IMR-90 (cell line): ENCODE measurements at regions not wholly inside any gene's neighbourhood (a gene's known extent, or its start where the extent isn't known, plus 50 kb on each side); places are given as distances from the start of the nearest gene placed in this dataset.

ENCODE experiments used
- ATAC-seq: fragments of 200-7000 bp; cut with Tn5 transposase; 2 replicates; pipeline ENCODE4 v1.9.1; 2020; ENCODE audit warnings: low read depth, mild to moderate bottlenecking, moderate library complexity
- BruUV-seq: library from RNA; stranded (reverse); fragments of 400-500 nt; replicated peaks from 2 replicates; lab custom pipeline; 2021; lab: Mats Ljungman, UMichigan
- CTCF ChIA-PET: fragments of 300-600 bp; formaldehyde crosslinking; extraction: SDS; loops from one replicate; lab custom pipeline; 2021; ENCODE audit warnings: antibody characterized with exemption; lab: Yijun Ruan, JAX
- POLR2A ChIA-PET: fragments of 300-600 bp; sonication (Branson Sonifier 250); formaldehyde crosslinking; loops from one replicate; lab custom pipeline; 2022; ENCODE audit warnings: antibody characterized with exemption; ENCODE audit not compliant: unreplicated experiment; lab: Charles Lee
- DNase-seq: peaks from one replicate; pipeline ENCODE4 v3.0.0; 2013
- H2AFZ ChIP-seq: replicated peaks from 2 replicates; pipeline ENCODE3; 2013; ENCODE audit warnings: low read length, mild to moderate bottlenecking; ENCODE audit not compliant: poor library complexity
- H2AK5ac ChIP-seq: 2 replicates; pipeline ENCODE4 v1.6.1; 2013; ENCODE audit warnings: low read depth, low read length, inconsistent platforms
- H2AK9ac ChIP-seq: replicated peaks from 2 replicates; pipeline ENCODE3; 2013; ENCODE audit warnings: mild to moderate bottlenecking, low read depth, low read length, moderate library complexity; ENCODE audit not compliant: poor library complexity
- H2BK120ac ChIP-seq: 2 replicates; pipeline ENCODE4 v1.6.1; 2013; ENCODE audit warnings: low read depth, low read length, inconsistent platforms
- H2BK15ac ChIP-seq: 3 replicates; pipeline ENCODE4 v1.6.1; 2013; ENCODE audit warnings: low read depth, low read length, inconsistent platforms
- H2BK20ac ChIP-seq: 2 replicates; pipeline ENCODE4 v1.6.1; 2013; ENCODE audit warnings: low read depth, mild to moderate bottlenecking, inconsistent platforms, low read length, moderate library complexity
- H2BK5ac ChIP-seq: 2 replicates; pipeline ENCODE4 v1.6.1; 2013; ENCODE audit warnings: mild to moderate bottlenecking, low read depth, low read length, inconsistent platforms; ENCODE audit not compliant: poor library complexity, severe bottlenecking
- H3K14ac ChIP-seq: replicated peaks from 2 replicates; pipeline ENCODE4 v1.6.1; 2013; ENCODE audit warnings: low read depth, low read length, inconsistent platforms
- H3K18ac ChIP-seq: 2 replicates; pipeline ENCODE4 v1.6.1; 2013; ENCODE audit warnings: low read depth, low read length, control low read depth
- H3K23ac ChIP-seq: 2 replicates; pipeline ENCODE4 v1.6.1; 2013; ENCODE audit warnings: low read depth, low read length, inconsistent platforms
- H3K27ac ChIP-seq: 2 replicates; pipeline ENCODE4 v1.5.1; 2013; ENCODE audit warnings: mild to moderate bottlenecking, control low read depth, low read length; ENCODE audit not compliant: insufficient read depth
- H3K27me3 ChIP-seq: 2 replicates; pipeline ENCODE4 v1.6.1; 2013; ENCODE audit warnings: low read length; ENCODE audit not compliant: control insufficient read depth, insufficient read depth
- H3K36me3 ChIP-seq: 2 replicates; pipeline ENCODE4 v1.6.1; 2013; ENCODE audit warnings: low read length, mixed read lengths; ENCODE audit not compliant: control insufficient read depth, insufficient read depth
- H3K4ac ChIP-seq: 2 replicates; pipeline ENCODE4 v1.6.1; 2013; ENCODE audit warnings: low read depth, low read length, inconsistent platforms
- H3K4me1 ChIP-seq: 2 replicates; pipeline ENCODE4 v1.6.1; 2013; ENCODE audit warnings: low read length, mixed read lengths; ENCODE audit not compliant: control insufficient read depth, insufficient read depth
- H3K4me2 ChIP-seq: 2 replicates; pipeline ENCODE4 v1.6.1; 2013; ENCODE audit warnings: low read depth, mild to moderate bottlenecking, control low read depth, low read length, moderate library complexity
- H3K4me3 ChIP-seq: 2 replicates; pipeline ENCODE4 v1.5.1; 2013; ENCODE audit warnings: low read depth, mild to moderate bottlenecking, control low read depth, low read length, moderate library complexity; ENCODE audit not compliant: insufficient read depth
- H3K56ac ChIP-seq: 2 replicates; pipeline ENCODE4 v1.6.1; 2013; ENCODE audit warnings: low read length, inconsistent platforms; ENCODE audit not compliant: insufficient read depth; ENCODE audit errors: extremely low read depth
- H3K79me1 ChIP-seq, 2 experiments: 2 replicates each; pipeline ENCODE4 v1.6.1; 2013; ENCODE audit warnings: low read length in 2 of 2, inconsistent platforms in 1 of 2, low read depth in 1 of 2
- H3K9ac ChIP-seq: 2 replicates; pipeline ENCODE4 v1.6.1; 2013; ENCODE audit warnings: low read depth, low read length, control low read depth
- H3K9me1 ChIP-seq: 2 replicates; pipeline ENCODE4 v1.6.1; 2013; ENCODE audit warnings: low read length, inconsistent platforms; ENCODE audit not compliant: insufficient read depth
- H3K9me3 ChIP-seq: 2 replicates; pipeline ENCODE4 v1.6.1; 2013; ENCODE audit warnings: low read length; ENCODE audit not compliant: control insufficient read depth, insufficient read depth
- H4K20me1 ChIP-seq: 2 replicates; pipeline ENCODE4 v1.6.1; 2013; ENCODE audit warnings: low read length, inconsistent platforms; ENCODE audit not compliant: insufficient read depth
- H4K5ac ChIP-seq: 2 replicates; pipeline ENCODE4 v1.6.1; 2013; ENCODE audit warnings: mild to moderate bottlenecking, low read depth, low read length, control low read depth
- H4K8ac ChIP-seq, 2 experiments: 2 replicates each; pipeline ENCODE4 v1.6.1; 2013; ENCODE audit warnings: low read depth in 2 of 2, low read length in 2 of 2, control low read depth in 1 of 2, inconsistent platforms in 1 of 2
- H4K91ac ChIP-seq: 2 replicates; pipeline ENCODE4 v1.6.1; 2013; ENCODE audit warnings: low read depth, low read length, inconsistent platforms; ENCODE audit not compliant: insufficient read depth
- CEBPB ChIP-seq: IDR thresholded peaks from 2 replicates; pipeline ENCODE4 v1.6.1; 2012; ENCODE audit warnings: low read depth, low read length, improper control_type of control experiment
- CHD1 ChIP-seq: IDR thresholded peaks from 2 replicates; pipeline ENCODE4 v1.6.1; 2012; ENCODE audit warnings: low read depth, low read length, improper control_type of control experiment
- FOS ChIP-seq: fragments of 150-350 bp; IDR thresholded peaks from 2 replicates; pipeline ENCODE4 v1.6.1; 2016; ENCODE audit warnings: low read depth, low read length
- NFE2L2 ChIP-seq: fragments of 150-350 bp; IDR thresholded peaks from 2 replicates; pipeline ENCODE4 v1.6.1; 2016; ENCODE audit warnings: low read depth, mild to moderate bottlenecking, low read length
- POLR2A ChIP-seq: IDR thresholded peaks from 2 replicates; pipeline ENCODE4 v1.6.1; 2012; ENCODE audit warnings: mild to moderate bottlenecking, low read depth, low read length
- RCOR1 ChIP-seq: IDR thresholded peaks from 2 replicates; pipeline ENCODE4 v1.6.1; 2012; ENCODE audit warnings: mild to moderate bottlenecking, low read length, improper control_type of control experiment; ENCODE audit not compliant: insufficient replicate concordance
- WGBS, 2 experiments: methylation state at CpG; one replicate each; pipeline versions ENCODE4 v1.1.5 to v1.1.7; 2013; ENCODE audit warnings: missing lambda C conversion rate in 2 of 2; ENCODE audit not compliant: insufficient read length in 1 of 2; ENCODE audit errors: extremely low coverage in 2 of 2; 5-methylcytosine and 5-hydroxymethylcytosine counted together
- dilution Hi-C: fragments of 300-500 bp; cut with HindIII; formaldehyde crosslinking; loops from one replicate; pipeline ENCODE4 v1.14.3; 2018; ENCODE audit warnings: low sequenced_read_pairs; ENCODE audit not compliant: unreplicated experiment
- in situ Hi-C: fragments of 300-500 bp; cut with MboI; formaldehyde crosslinking; loops from 3 replicates; pipeline ENCODE4 v1.14.3; 2019; ENCODE audit warnings: low sequenced_read_pairs, inconsistent platforms, mixed read lengths
- intact Hi-C: fragments of 100-400 bp; cut with micrococcal nuclease; formaldehyde crosslinking; loops from 2 replicates; pipeline ENCODE4 v1.10.0; 2022
- TF ChIP-seq, protein P1 (sequence below): fragments of 150-350 bp; IDR thresholded peaks from 2 replicates; pipeline ENCODE4 v1.6.1; 2016; ENCODE audit warnings: low read depth, mild to moderate bottlenecking, low read length, moderate library complexity, borderline replicate concordance

- no peaks in the 10 kb centered on the region for H4K20me1 ChIP-seq
- H4K5ac ChIP-seq: no peak overlapping the region
- no peak overlapping the region for H3K23ac ChIP-seq
- dilution Hi-C loops (no loop called here), intact Hi-C loops (no loop called here), in situ Hi-C loops (no loop called here)
- H3K27ac ChIP-seq: no peak overlapping the region
- no peak overlapping the region for H2BK120ac ChIP-seq
- no peak for TF ChIP-seq FOS
- peak; percentile 58 for TF ChIP-seq CEBPB
- TF ChIP-seq POLR2A: no peak
- TF ChIP-seq, protein P1, sequence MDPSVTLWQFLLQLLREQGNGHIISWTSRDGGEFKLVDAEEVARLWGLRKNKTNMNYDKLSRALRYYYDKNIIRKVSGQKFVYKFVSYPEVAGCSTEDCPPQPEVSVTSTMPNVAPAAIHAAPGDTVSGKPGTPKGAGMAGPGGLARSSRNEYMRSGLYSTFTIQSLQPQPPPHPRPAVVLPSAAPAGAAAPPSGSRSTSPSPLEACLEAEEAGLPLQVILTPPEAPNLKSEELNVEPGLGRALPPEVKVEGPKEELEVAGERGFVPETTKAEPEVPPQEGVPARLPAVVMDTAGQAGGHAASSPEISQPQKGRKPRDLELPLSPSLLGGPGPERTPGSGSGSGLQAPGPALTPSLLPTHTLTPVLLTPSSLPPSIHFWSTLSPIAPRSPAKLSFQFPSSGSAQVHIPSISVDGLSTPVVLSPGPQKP: no peak
- TF ChIP-seq CHD1: no peak
- no peak for TF ChIP-seq RCOR1
- TF ChIP-seq NFE2L2: no peak
- H2BK15ac ChIP-seq: no peak overlapping the region
- H4K8ac ChIP-seq: no peak overlapping the region
- no peaks in the 10 kb centered on the region for H3K9me1 ChIP-seq
- DNase-seq (no peak), ATAC-seq (no peak)
- BruUV-seq: no TSS peak
- H3K79me1 ChIP-seq: no peaks in the 10 kb centered on the region
- H3K9ac ChIP-seq: no peak overlapping the region
- no peak overlapping the region for H2BK20ac ChIP-seq
- no peak overlapping the region for H4K91ac ChIP-seq
- no peaks in the 10 kb centered on the region for H3K36me3 ChIP-seq
- H3K4me1 ChIP-seq: no peaks in the 10 kb centered on the region
- H3K14ac ChIP-seq: no peak overlapping the region
- no peaks in the 10 kb centered on the region for H3K27me3 ChIP-seq
- H3K4me2 ChIP-seq: no peak overlapping the region
- H2AFZ ChIP-seq: no peak overlapping the region
- H3K56ac ChIP-seq: no peak overlapping the region
- no peak overlapping the region for H2AK5ac ChIP-seq
- ChIA-PET POLR2A (no interaction called here), CTCF (no interaction called here)
- no peak overlapping the region for H3K4ac ChIP-seq
- H3K4me3 ChIP-seq: no peak overlapping the region
- no peak overlapping the region for H2AK9ac ChIP-seq
- H3K18ac ChIP-seq: no peak overlapping the region
- no peak overlapping the region for H2BK5ac ChIP-seq
- no CpG with 5 or more reads among the region's 3 CpGs for WGBS, 2 experiments
- no peaks in the 10 kb centered on the region for H3K9me3 ChIP-seq
These were observed 188.8 kb upstream of the KHDRBS2 start for GRCh38 chr6:62474793-62475192.
